ENCODE measurements at regions not wholly inside any gene's neighbourhood (a gene's known extent, or its start where the extent isn't known, plus 50 kb on each side); places are given as distances from the start of the nearest gene placed in this dataset.
"Not testable (repeated sequence)": the region's sequence is repeated elsewhere in the genome, so short reads cannot be mapped to it uniquely, and the experiment has no call there.

GRCh38 chr4:173459857-173460256, 60.9 kb upstream of the SCRG1 start:
- H3K27me3 Mint-ChIP-seq = no peaks in the 10 kb centered on the region
- DNase-seq = no peak
- H3K36me3 Mint-ChIP-seq = no peaks in the 10 kb centered on the region
- ChIA-PET POLR2A (no interaction called here), CTCF (no interaction called here)
- H3K27ac Mint-ChIP-seq = no peak overlapping the region
- Histone ChIP-seq H3K36me3 (ENCODE audit: control insufficient read depth in 2 of 2, extremely low read depth in 1 of 2, insufficient read depth in 1 of 2, low read length in 1 of 2) (no peaks in the 10 kb centered on the region), H3K27ac (ENCODE audit: low read length) (no peak overlapping the region), H3K4me3 (ENCODE audit: control insufficient read depth in 1 of 2, extremely low read depth in 1 of 2, low read length in 1 of 2) (no peak overlapping the region), H3K4me1 (ENCODE audit: control insufficient read depth in 1 of 2, extremely low read depth in 1 of 2, insufficient read depth in 2 of 2, low read length in 2 of 2) (no peaks in the 10 kb centered on the region), H3K9me3 (no peaks in the 10 kb centered on the region), H3K27me3 (replicated peaks in 1 of 2; ENCODE audit: control insufficient read depth in 2 of 2, extremely low read depth in 1 of 2, insufficient read depth in 2 of 2, low read length in 1 of 2) (no peaks in the 10 kb centered on the region)
- H3K4me3 Mint-ChIP-seq = no peak overlapping the region
- ATAC-seq (replicated peaks in 1 of 4) = no peak
- H3K4me1 Mint-ChIP-seq = no peaks in the 10 kb centered on the region
- WGBS (ENCODE audit: insufficient coverage) = 94% methylated on average over 2 of the region's 10 CpGs
- H3K9me3 Mint-ChIP-seq = no peaks in the 10 kb centered on the region

GRCh38 chr4:173457893-173458292, 59.0 kb upstream of the SCRG1 start:
- no peak for DNase-seq
- no peak for ATAC-seq (replicated peaks in 1 of 4)
- H3K27me3 Mint-ChIP-seq = no peaks in the 10 kb centered on the region
- H3K36me3 Mint-ChIP-seq = no peaks in the 10 kb centered on the region
- no peak overlapping the region for H3K27ac ChIP-seq (ENCODE audit: low read length)
- WGBS (ENCODE audit: insufficient coverage) = 100% methylated on average over 1 of the region's 1 CpG
- no peak overlapping the region for H3K4me3 Mint-ChIP-seq
- no peaks in the 10 kb centered on the region for H3K9me3 ChIP-seq
- ChIA-PET POLR2A (no interaction called here), CTCF (no interaction called here)
- H3K27ac Mint-ChIP-seq = no peak overlapping the region
- H3K4me1 Mint-ChIP-seq = no peaks in the 10 kb centered on the region
- no peaks in the 10 kb centered on the region for H3K27me3 ChIP-seq (replicated peaks in 1 of 2; ENCODE audit: control insufficient read depth in 2 of 2, extremely low read depth in 1 of 2, insufficient read depth in 2 of 2, low read length in 1 of 2)
- H3K36me3 ChIP-seq (ENCODE audit: control insufficient read depth in 2 of 2, extremely low read depth in 1 of 2, insufficient read depth in 1 of 2, low read length in 1 of 2) = no peaks in the 10 kb centered on the region
- no peaks in the 10 kb centered on the region for H3K4me1 ChIP-seq (ENCODE audit: control insufficient read depth in 1 of 2, extremely low read depth in 1 of 2, insufficient read depth in 2 of 2, low read length in 2 of 2)
- H3K9me3 Mint-ChIP-seq = no peaks in the 10 kb centered on the region
- no peak overlapping the region for H3K4me3 ChIP-seq (ENCODE audit: control insufficient read depth in 1 of 2, extremely low read depth in 1 of 2, low read length in 1 of 2)

GRCh38 chr4:173451435-173451834, 52.5 kb upstream of the SCRG1 start:
- H3K9me3 Mint-ChIP-seq; H3K4me3 ChIP-seq (ENCODE audit: control insufficient read depth in 1 of 2, extremely low read depth in 1 of 2, low read length in 1 of 2); H3K4me1 Mint-ChIP-seq; H3K36me3 ChIP-seq (ENCODE audit: control insufficient read depth in 2 of 2, extremely low read depth in 1 of 2, insufficient read depth in 1 of 2, low read length in 1 of 2); H3K4me3 Mint-ChIP-seq; H3K27ac ChIP-seq (ENCODE audit: low read length); ATAC-seq (replicated peaks in 1 of 4); H3K27ac Mint-ChIP-seq; POLR2A ChIA-PET; H3K27me3 ChIP-seq (replicated peaks in 1 of 2; ENCODE audit: control insufficient read depth in 2 of 2, extremely low read depth in 1 of 2, insufficient read depth in 2 of 2, low read length in 1 of 2); DNase-seq; H3K36me3 Mint-ChIP-seq; H3K4me1 ChIP-seq (ENCODE audit: control insufficient read depth in 1 of 2, extremely low read depth in 1 of 2, insufficient read depth in 2 of 2, low read length in 2 of 2); H3K27me3 Mint-ChIP-seq; H3K9me3 ChIP-seq: not testable (repeated sequence)
- CTCF ChIA-PET = interaction anchor here in 1 of 2 donors (0.5 kb wide), 1 partner anchor 442 kb away, joined by 3 read pairs; no protein-coding TSS in a partner anchor
- WGBS (ENCODE audit: insufficient coverage) = no CpG with 5 or more reads among the region's 3 CpGs

- ATAC-seq (replicated peaks in 1 of 4) = no peak
- no peaks in the 10 kb centered on the region for H3K36me3 ChIP-seq (ENCODE audit: control insufficient read depth in 2 of 2, extremely low read depth in 1 of 2, insufficient read depth in 1 of 2, low read length in 1 of 2)
- H3K4me1 ChIP-seq (ENCODE audit: control insufficient read depth in 1 of 2, extremely low read depth in 1 of 2, insufficient read depth in 2 of 2, low read length in 2 of 2) = no peaks in the 10 kb centered on the region
- H3K27ac ChIP-seq (ENCODE audit: low read length) = no peak overlapping the region
- H3K27me3 Mint-ChIP-seq = peaks cover 0 to 5% of the 10 kb centered on the region in 2 donors
- no peak overlapping the region for H3K4me3 ChIP-seq (ENCODE audit: control insufficient read depth in 1 of 2, extremely low read depth in 1 of 2, low read length in 1 of 2)
- no peaks in the 10 kb centered on the region for H3K27me3 ChIP-seq (replicated peaks in 1 of 2; ENCODE audit: control insufficient read depth in 2 of 2, extremely low read depth in 1 of 2, insufficient read depth in 2 of 2, low read length in 1 of 2)
- no peak overlapping the region for H3K27ac Mint-ChIP-seq
- H3K4me3 Mint-ChIP-seq = no peak overlapping the region
- no peaks in the 10 kb centered on the region for H3K4me1 Mint-ChIP-seq
- no peaks in the 10 kb centered on the region for H3K36me3 Mint-ChIP-seq
- CTCF ChIA-PET = no interaction called here
- H3K9me3 Mint-ChIP-seq = no peaks in the 10 kb centered on the region
- POLR2A ChIA-PET = no interaction called here
- no CpG with 5 or more reads among the region's 2 CpGs for WGBS (ENCODE audit: insufficient coverage)
- no peaks in the 10 kb centered on the region for H3K9me3 ChIP-seq
- no peak for DNase-seq
These were observed 51.4 kb upstream of the SCRG1 start for GRCh38 chr4:173450281-173450680.

- Mint-ChIP-seq H3K36me3 (peaks cover 4% of the 10 kb centered on the region), H3K9me3 (no peaks in the 10 kb centered on the region), H3K4me3 (no peak overlapping the region), H3K27ac (no peak overlapping the region), H3K27me3 (peaks cover 0 to 5% of the 10 kb centered on the region in 2 donors), H3K4me1 (no peaks in the 10 kb centered on the region)
- Histone ChIP-seq H3K4me3 (ENCODE audit: control insufficient read depth in 1 of 2, extremely low read depth in 1 of 2, low read length in 1 of 2) (no peak overlapping the region), H3K27me3 (replicated peaks in 1 of 2; ENCODE audit: control insufficient read depth in 2 of 2, extremely low read depth in 1 of 2, insufficient read depth in 2 of 2, low read length in 1 of 2) (no peaks in the 10 kb centered on the region), H3K4me1 (ENCODE audit: control insufficient read depth in 1 of 2, extremely low read depth in 1 of 2, insufficient read depth in 2 of 2, low read length in 2 of 2) (no peaks in the 10 kb centered on the region), H3K9me3 (no peaks in the 10 kb centered on the region), H3K27ac (ENCODE audit: low read length) (no peak overlapping the region), H3K36me3 (ENCODE audit: control insufficient read depth in 2 of 2, extremely low read depth in 1 of 2, insufficient read depth in 1 of 2, low read length in 1 of 2) (no peaks in the 10 kb centered on the region)
- no peak for ATAC-seq (replicated peaks in 1 of 4)
- ChIA-PET POLR2A (no interaction called here), CTCF (interaction anchor here in 1 of 2 donors (0.7 kb wide), 1 partner anchor 54 kb away, joined by 4 read pairs; no protein-coding TSS in a partner anchor)
- no peak for DNase-seq
- 83% methylated on average over 2 of the region's 3 CpGs for WGBS (ENCODE audit: insufficient coverage)
These were observed 50.4 kb upstream of the SCRG1 start for GRCh38 chr4:173449380-173449717.

- Histone ChIP-seq H3K27me3 (replicated peaks in 1 of 2; ENCODE audit: control insufficient read depth in 2 of 2, extremely low read depth in 1 of 2, insufficient read depth in 2 of 2, low read length in 1 of 2) (no peaks in the 10 kb centered on the region), H3K9me3 (no peaks in the 10 kb centered on the region), H3K4me3 (ENCODE audit: control insufficient read depth in 1 of 2, extremely low read depth in 1 of 2, low read length in 1 of 2) (no peak overlapping the region), H3K36me3 (ENCODE audit: control insufficient read depth in 2 of 2, extremely low read depth in 1 of 2, insufficient read depth in 1 of 2, low read length in 1 of 2) (no peaks in the 10 kb centered on the region), H3K27ac (ENCODE audit: low read length) (no peak overlapping the region), H3K4me1 (ENCODE audit: control insufficient read depth in 1 of 2, extremely low read depth in 1 of 2, insufficient read depth in 2 of 2, low read length in 2 of 2) (no peaks in the 10 kb centered on the region)
- Mint-ChIP-seq H3K9me3 (no peaks in the 10 kb centered on the region), H3K4me3 (no peak overlapping the region), H3K4me1 (no peaks in the 10 kb centered on the region), H3K36me3 (peaks cover 6% of the 10 kb centered on the region), H3K27me3 (peaks cover 0 to 5% of the 10 kb centered on the region in 2 donors), H3K27ac (no peak overlapping the region)
- CTCF ChIA-PET = interaction anchor here in 1 of 2 donors (1.0 kb wide), 1 partner anchor 27 kb away, joined by 3 read pairs; no protein-coding TSS in a partner anchor
- no peak for DNase-seq
- POLR2A ChIA-PET = no interaction called here
- no peak for ATAC-seq (replicated peaks in 1 of 4)
- WGBS (ENCODE audit: insufficient coverage) = 100% methylated on average over 1 of the region's 4 CpGs
These were observed 49.9 kb upstream of the SCRG1 start for GRCh38 chr4:173448608-173449379.

Measured in T-cell (primary cell).